Ovary (tissue), 7 donors: ENCODE measurements at regions not wholly inside any gene's neighbourhood (a gene's known extent, or its start where the extent isn't known, plus 50 kb on each side); places are given as distances from the start of the nearest gene placed in this dataset.

Experiments
- DNase-seq, 5 donors: peaks; one replicate each; pipeline ENCODE4 v3.0.0-alpha.2; 2019 to 2020
- H3K27ac ChIP-seq, 2 donors: fragments of 200-600 bp; one replicate each; pipeline versions ENCODE4 v1.5.1 to v1.8.0; 2019 to 2022
- H3K27me3 ChIP-seq: fragments of 200-600 bp; one replicate; pipeline ENCODE4 v1.8.0; 2022
- H3K36me3 ChIP-seq: fragments of 200-600 bp; sonication (generic); one replicate; pipeline ENCODE4 v1.5.1; 2019
- H3K4me1 ChIP-seq: one replicate; pipeline ENCODE4 v1.8.1; 2013; ENCODE audit warnings: mild to moderate bottlenecking, moderate library complexity; ENCODE audit not compliant: insufficient read depth
- H3K4me3 ChIP-seq: fragments of 200-600 bp; sonication (generic); one replicate; pipeline ENCODE4 v1.5.1; 2017
- H3K9me3 ChIP-seq, 2 donors: fragments of 200-600 bp in 1 of 2; sonication (generic) in 1 of 2; one replicate each; pipeline versions ENCODE4 v1.5.1 to v1.8.1; 2013 to 2019; ENCODE audit warnings: mild to moderate bottlenecking in 1 of 2, moderate library complexity in 1 of 2
- EP300 ChIP-seq: sonication (generic); formaldehyde crosslinking; IDR thresholded peaks from one replicate; pipeline ENCODE4 v1.6.1; 2017; ENCODE audit warnings: antibody characterized with exemption
- POLR2A ChIP-seq: fragments of 450-650 bp; IDR thresholded peaks from one replicate; pipeline ENCODE4 v1.6.1; 2017; ENCODE audit warnings: antibody characterized with exemption, mild to moderate bottlenecking, moderate library complexity
- WGBS, 3 donors: extraction: QIAGEN DNeasy Blood & Tissue Kit in 1 of 3; methylation state at CpG; one replicate each; pipeline versions ENCODE4 v1.1.5 to v1.1.7; 2013 to 2017; 5-methylcytosine and 5-hydroxymethylcytosine counted together
- intact Hi-C, 4 donors: fragments of 100-400 bp; cut with DNase I; formaldehyde crosslinking; loops; one replicate each; pipeline versions ENCODE4 v1.11.0 to v1.15.1; 2022 to 2023
- TF ChIP-seq, protein P1 (sequence below), 3 donors: fragments of 450-650 bp in 2 of 3; fragments of 200-600 bp in 1 of 3; IDR thresholded peaks; one replicate each; pipeline versions ENCODE4 v1.5.1 to v1.8.0; 2016 to 2022; ENCODE audit warnings: antibody characterized with exemption in 3 of 3, mild to moderate bottlenecking in 1 of 3
- donor health status: DM: no; HTN: no; CAD: no; lungs with moderate emphysema.
- donor health status: DM: no; HTN: no; CAD: no.
- donor health status: Bipolar disorder and iron deficiency.
- donor health status: DM: no; HTN: no; CAD: no.
- donor health status: DM: yes; HTN: yes; CAD: no.

DNA sequence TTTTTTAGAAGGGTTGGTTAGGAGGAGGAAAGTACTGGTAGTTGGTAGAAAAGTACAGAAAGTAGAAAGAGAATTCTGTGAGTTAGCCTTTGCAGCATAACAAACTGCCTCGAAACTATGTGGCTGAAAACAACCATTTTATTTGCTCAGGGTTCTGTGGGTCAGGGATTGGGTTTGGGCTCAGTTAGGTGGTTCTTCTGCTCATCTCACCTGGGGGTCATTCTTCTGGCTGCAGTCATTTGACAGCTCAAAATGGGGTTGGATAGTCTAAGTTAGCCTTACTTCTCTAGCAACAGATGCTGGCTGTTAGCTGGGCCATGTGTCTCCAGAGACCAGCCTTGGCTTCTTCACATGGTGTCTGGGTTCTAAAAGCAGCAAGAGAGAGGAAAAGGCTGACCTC, 119.4 kb downstream of the SMIM20 start:
- Histone ChIP-seq H3K9me3 (no peaks in the 10 kb centered on the region), H3K4me3 (no peak overlapping the region), H3K27me3 (no peaks in the 10 kb centered on the region), H3K36me3 (no peaks in the 10 kb centered on the region), H3K27ac (no peak overlapping the region), H3K4me1 (peaks cover 6% of the 10 kb centered on the region)
- TF ChIP-seq EP300 (no peak), POLR2A (no peak)
- TF ChIP-seq, protein P1, sequence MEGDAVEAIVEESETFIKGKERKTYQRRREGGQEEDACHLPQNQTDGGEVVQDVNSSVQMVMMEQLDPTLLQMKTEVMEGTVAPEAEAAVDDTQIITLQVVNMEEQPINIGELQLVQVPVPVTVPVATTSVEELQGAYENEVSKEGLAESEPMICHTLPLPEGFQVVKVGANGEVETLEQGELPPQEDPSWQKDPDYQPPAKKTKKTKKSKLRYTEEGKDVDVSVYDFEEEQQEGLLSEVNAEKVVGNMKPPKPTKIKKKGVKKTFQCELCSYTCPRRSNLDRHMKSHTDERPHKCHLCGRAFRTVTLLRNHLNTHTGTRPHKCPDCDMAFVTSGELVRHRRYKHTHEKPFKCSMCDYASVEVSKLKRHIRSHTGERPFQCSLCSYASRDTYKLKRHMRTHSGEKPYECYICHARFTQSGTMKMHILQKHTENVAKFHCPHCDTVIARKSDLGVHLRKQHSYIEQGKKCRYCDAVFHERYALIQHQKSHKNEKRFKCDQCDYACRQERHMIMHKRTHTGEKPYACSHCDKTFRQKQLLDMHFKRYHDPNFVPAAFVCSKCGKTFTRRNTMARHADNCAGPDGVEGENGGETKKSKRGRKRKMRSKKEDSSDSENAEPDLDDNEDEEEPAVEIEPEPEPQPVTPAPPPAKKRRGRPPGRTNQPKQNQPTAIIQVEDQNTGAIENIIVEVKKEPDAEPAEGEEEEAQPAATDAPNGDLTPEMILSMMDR (IDR thresholded peaks at IDR 0.05), result no peak
- WGBS, 3 donors, result 83 to 92% (median 83%) methylated on average over 1 of the region's 1 CpG
- intact Hi-C loops, result no loop called here
- DNase-seq, result no peak

DNA sequence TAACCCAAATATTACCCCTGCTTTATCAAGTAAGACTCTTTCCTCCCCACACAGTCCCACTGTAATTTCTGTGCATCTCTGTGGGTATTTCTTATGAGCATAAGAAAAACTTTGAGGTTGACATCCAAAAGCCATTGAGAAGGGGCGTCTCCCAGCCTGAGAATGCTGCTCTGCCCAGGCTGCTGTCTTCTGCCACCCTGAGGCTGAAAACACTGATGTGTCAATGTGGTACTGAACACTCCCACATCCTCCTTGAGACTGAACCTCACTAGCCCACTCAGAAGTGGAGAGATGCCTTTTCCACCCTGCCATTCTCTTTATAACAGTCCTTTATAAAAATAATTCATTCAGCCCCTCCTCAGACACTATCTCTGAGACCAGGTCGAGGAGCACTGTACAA, 120.8 kb downstream of the SMIM20 start:
- no peak for DNase-seq
- intact Hi-C loops, result no loop called here
- Histone ChIP-seq H3K4me1 (peaks cover 8% of the 10 kb centered on the region), H3K27me3 (no peaks in the 10 kb centered on the region), H3K9me3 (no peaks in the 10 kb centered on the region), H3K4me3 (no peak overlapping the region), H3K27ac (no peak overlapping the region), H3K36me3 (no peaks in the 10 kb centered on the region)
- no peak for TF ChIP-seq POLR2A
- no peak for TF ChIP-seq EP300
- TF ChIP-seq, protein P1 (IDR thresholded peaks at IDR 0.05), result no peak
- WGBS, 3 donors, result 82 to 88% (median 83%) methylated on average over 2 of the region's 2 CpGs

DNA sequence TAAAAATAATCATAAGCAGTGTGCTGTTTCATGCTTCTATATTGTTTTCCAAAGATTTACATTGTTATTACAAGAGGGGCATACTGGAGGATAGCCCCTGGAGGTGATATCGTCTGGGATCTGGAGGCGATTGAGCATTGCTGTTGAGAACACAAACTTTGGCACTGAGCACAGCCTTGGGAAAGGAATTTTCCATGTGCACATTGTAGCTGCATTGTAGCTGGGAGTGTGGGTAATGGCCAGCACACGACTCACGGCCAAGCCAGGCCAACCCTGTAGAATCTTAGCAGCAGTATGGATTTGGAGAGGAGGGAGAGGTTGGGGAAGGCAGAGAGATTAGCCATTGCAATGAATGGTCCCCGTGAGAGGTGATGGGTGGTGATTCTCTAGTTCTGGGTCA, 121.9 kb downstream of the SMIM20 start:
- H3K36me3 ChIP-seq, result no peaks in the 10 kb centered on the region
- no peak overlapping the region for H3K4me3 ChIP-seq
- no peak overlapping the region for H3K27ac ChIP-seq
- no peak for DNase-seq
- intact Hi-C loops, result no loop called here
- H3K4me1 ChIP-seq, result peaks cover 10% of the 10 kb centered on the region
- whole genome bisulfite sequencing, 3 donors, result 66 to 77% (median 75%) methylated on average over 5 of the region's 5 CpGs
- H3K27me3 ChIP-seq, result no peaks in the 10 kb centered on the region
- TF ChIP-seq, protein P1 (IDR thresholded peaks at IDR 0.05), result no peak
- TF ChIP-seq POLR2A, result no peak
- H3K9me3 ChIP-seq, result no peaks in the 10 kb centered on the region

DNA sequence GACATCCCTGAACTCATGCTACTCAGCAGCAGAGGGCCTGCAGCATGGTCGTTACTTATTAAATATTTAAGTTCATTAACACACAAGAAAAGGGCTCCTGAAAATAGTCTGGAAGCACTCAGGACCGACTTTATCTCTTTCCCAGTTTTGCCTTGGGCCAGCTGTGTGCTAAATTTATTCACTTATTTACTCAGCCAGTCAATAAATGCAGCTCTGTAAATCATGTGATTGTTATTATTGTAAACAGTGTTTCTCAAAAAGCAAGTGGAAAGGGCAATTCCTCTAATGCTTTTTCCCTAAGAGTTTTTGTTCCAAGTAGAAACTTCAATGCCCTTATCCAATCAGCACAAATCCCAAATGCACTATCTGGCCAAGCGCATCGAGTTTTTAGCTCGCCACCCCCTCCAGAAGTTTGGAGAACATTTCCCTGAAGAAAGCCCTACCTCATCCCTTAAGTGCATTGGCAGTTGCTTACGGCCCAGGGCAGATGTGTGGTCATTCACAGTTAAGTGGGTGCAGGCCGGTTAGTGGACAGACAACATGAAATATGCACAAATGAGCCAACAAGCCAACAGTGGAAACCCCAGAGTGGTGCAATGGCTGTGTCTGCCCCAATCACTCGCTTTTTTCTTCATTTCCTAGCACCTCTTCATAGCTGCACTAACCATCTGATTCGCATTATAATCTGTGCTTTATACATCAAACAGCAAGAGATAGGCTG, 125.8 kb downstream of the SMIM20 start:
- WGBS, 3 donors, result 35 to 43% (median 41%) methylated on average over 9 of the region's 9 CpGs
- Histone ChIP-seq H3K36me3 (no peaks in the 10 kb centered on the region), H3K4me3 (no peak overlapping the region), H3K27ac (no peak overlapping the region), H3K9me3 (no peaks in the 10 kb centered on the region), H3K27me3 (no peaks in the 10 kb centered on the region), H3K4me1 (peaks cover 6% of the 10 kb centered on the region)
- intact Hi-C loops, result no loop called here
- TF ChIP-seq POLR2A, result no peak
- no peak for DNase-seq

DNA sequence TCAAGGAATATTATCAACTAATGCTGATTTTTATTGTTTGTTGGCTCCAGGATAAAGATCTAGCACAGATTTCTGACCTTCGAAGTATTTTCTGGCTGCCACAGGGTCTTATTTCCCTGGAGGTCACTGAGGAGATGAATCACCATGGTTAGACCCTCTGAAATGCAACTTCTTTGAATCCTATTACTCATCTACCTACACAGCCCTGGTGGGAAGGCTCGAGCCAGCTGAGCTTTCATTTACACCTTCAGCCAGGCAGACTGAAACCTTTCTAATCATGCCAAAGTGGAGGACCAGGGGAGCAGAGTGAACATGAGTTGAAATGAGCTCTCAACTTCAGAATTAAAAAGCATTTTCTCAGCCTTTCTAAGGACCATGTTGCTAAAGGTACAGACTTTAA, 130.5 kb downstream of the SMIM20 start:
- whole genome bisulfite sequencing, 3 donors, result 79 to 80% (median 79%) methylated on average over 2 of the region's 2 CpGs
- Histone ChIP-seq H3K36me3 (no peaks in the 10 kb centered on the region), H3K4me3 (no peak overlapping the region), H3K27me3 (no peaks in the 10 kb centered on the region), H3K27ac (no peak overlapping the region), H3K9me3 (no peaks in the 10 kb centered on the region), H3K4me1 (peaks cover 8% of the 10 kb centered on the region)
- TF ChIP-seq, protein P1 (IDR thresholded peaks at IDR 0.05), result no peak
- TF ChIP-seq EP300, result no peak
- TF ChIP-seq POLR2A, result no peak
- intact Hi-C loops, result no loop called here
- no peak for DNase-seq
